Body of pancreas (tissue), 4 donors: ENCODE measurements at regions not wholly inside any gene's neighbourhood (a gene's known extent, or its start where the extent isn't known, plus 50 kb on each side); places are given as distances from the start of the nearest gene placed in this dataset.

Experiments used
- CTCF ChIP-seq, 7 experiments: fragments of 450-650 bp in 4 of 7; fragments of 200-600 bp in 3 of 7; sonication (generic) in 3 of 7; IDR thresholded peaks; one replicate each; pipeline ENCODE4 v1.5.1; 2016 to 2019; ENCODE audit warnings: antibody characterized with exemption in 7 of 7
- POLR2A ChIP-seq, 3 donors: fragments of 450-650 bp; IDR thresholded peaks; one replicate each; pipeline ENCODE4 v1.6.1; 2016; ENCODE audit warnings: antibody characterized with exemption in 3 of 3, mild to moderate bottlenecking in 2 of 3

- TF ChIP-seq CTCF (IDR thresholded peaks at IDR 0.05) = no peak
- no peak for TF ChIP-seq POLR2A (IDR thresholded peaks at IDR 0.05)
Observed at GRCh38 chr5:17079562-17079961, 137.9 kb upstream of the BASP1 start.
